Chondrocyte (in vitro differentiated cells): ENCODE measurements at regions not wholly inside any gene's neighbourhood (a gene's known extent, or its start where the extent isn't known, plus 50 kb on each side); places are given as distances from the start of the nearest gene placed in this dataset.

ENCODE experiments used
- DNase-seq: peaks from one replicate; pipeline ENCODE4 v3.0.0; 2021; ENCODE audit warnings: mixed read lengths, low spot score
- H3K27ac Mint-ChIP-seq: one replicate; pipeline ENCODE4 v1.8.0; 2021; ENCODE audit warnings: mild to moderate bottlenecking, moderate library complexity, mixed read lengths; ENCODE audit not compliant: unreplicated experiment
- H3K27me3 Mint-ChIP-seq: 2 replicates; pipeline ENCODE4 v1.8.0; 2021; ENCODE audit warnings: low read depth, mixed read lengths
- H3K36me3 Mint-ChIP-seq: 2 replicates; pipeline ENCODE4 v1.8.0; 2021; ENCODE audit warnings: low read depth, mixed read lengths
- H3K4me1 Mint-ChIP-seq: 2 replicates; pipeline ENCODE4 v1.8.0; 2021; ENCODE audit warnings: low read depth, mild to moderate bottlenecking, mixed read lengths
- H3K4me3 Mint-ChIP-seq: one replicate; pipeline ENCODE4 v1.8.0; 2021; ENCODE audit warnings: mild to moderate bottlenecking, moderate library complexity, mixed read lengths; ENCODE audit not compliant: unreplicated experiment
- H3K9me3 Mint-ChIP-seq: 2 replicates; pipeline ENCODE4 v1.8.0; 2021; ENCODE audit warnings: low read depth, mixed read lengths
- TF ChIP-seq, protein P1 (sequence below): fragments of 200-600 bp; sonication (generic); IDR thresholded peaks from 2 replicates; pipeline ENCODE4 v1.5.0; 2021; ENCODE audit warnings: antibody characterized with exemption, mild to moderate bottlenecking, moderate library complexity

DNA sequence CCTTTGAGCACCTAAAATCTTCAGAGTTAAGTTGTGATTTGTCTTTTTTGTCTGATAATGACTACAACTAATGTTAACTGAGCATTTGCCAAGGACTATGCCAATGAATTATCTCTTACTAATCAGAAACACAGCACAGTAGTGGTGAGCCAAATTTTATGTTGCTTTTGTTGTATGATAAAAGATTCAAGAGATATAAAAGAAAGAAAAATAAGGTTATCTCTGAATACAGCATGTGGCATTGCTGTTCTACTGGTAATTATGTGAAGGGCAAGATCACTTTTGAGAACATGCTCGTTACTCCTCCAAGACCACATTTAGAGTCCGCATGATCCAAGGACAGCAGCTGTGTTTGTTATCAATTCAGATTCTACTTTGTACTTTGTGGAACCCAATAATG is 133.4 kb upstream of the MYLIP start:
- peaks cover 7% of the 10 kb centered on the region for H3K27me3 Mint-ChIP-seq
- H3K4me1 Mint-ChIP-seq, result no peaks in the 10 kb centered on the region
- TF ChIP-seq, protein P1, sequence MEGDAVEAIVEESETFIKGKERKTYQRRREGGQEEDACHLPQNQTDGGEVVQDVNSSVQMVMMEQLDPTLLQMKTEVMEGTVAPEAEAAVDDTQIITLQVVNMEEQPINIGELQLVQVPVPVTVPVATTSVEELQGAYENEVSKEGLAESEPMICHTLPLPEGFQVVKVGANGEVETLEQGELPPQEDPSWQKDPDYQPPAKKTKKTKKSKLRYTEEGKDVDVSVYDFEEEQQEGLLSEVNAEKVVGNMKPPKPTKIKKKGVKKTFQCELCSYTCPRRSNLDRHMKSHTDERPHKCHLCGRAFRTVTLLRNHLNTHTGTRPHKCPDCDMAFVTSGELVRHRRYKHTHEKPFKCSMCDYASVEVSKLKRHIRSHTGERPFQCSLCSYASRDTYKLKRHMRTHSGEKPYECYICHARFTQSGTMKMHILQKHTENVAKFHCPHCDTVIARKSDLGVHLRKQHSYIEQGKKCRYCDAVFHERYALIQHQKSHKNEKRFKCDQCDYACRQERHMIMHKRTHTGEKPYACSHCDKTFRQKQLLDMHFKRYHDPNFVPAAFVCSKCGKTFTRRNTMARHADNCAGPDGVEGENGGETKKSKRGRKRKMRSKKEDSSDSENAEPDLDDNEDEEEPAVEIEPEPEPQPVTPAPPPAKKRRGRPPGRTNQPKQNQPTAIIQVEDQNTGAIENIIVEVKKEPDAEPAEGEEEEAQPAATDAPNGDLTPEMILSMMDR, result no peak
- no peak overlapping the region for H3K4me3 Mint-ChIP-seq
- no peak overlapping the region for H3K27ac Mint-ChIP-seq
- no peak for DNase-seq
- H3K9me3 Mint-ChIP-seq, result no peaks in the 10 kb centered on the region
- no peaks in the 10 kb centered on the region for H3K36me3 Mint-ChIP-seq

DNA sequence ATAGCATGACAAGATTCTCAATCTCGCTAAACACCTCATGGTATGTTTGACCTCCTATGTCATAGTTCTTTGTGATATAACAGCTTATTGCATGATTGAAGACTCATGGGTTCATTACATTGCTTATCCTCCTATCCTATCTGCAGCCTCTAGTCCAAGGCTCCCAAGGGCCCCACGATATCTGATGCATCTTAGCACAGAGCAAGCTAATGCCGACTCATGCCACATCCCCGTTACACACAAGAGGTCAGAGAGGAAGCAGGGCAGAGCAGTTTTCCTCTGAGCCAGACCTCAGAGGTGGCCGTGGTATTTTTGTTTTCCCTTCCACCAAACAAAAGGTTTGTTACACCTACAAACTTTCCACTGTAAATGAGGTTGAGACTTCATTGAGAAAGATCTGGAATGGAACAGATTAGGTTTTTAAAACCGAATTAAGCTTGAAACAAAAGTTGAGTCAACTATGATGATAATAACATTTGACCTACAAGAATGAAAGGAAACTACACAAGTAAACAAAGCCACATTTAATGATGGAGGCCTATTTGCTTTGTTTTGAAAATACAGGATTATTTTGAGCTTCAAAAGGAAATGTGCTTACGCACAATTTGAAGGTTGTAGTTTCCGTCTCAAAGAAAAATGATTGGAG is 133.9 kb upstream of the MYLIP start:
- Mint-ChIP-seq H3K36me3 (no peaks in the 10 kb centered on the region), H3K4me3 (no peak overlapping the region), H3K4me1 (no peaks in the 10 kb centered on the region), H3K9me3 (no peaks in the 10 kb centered on the region), H3K27me3 (peaks cover 7% of the 10 kb centered on the region), H3K27ac (no peak overlapping the region)
- TF ChIP-seq, protein P1, result no peak
- DNase-seq, result no peak

GRCh38 chr6:15993716-15994228 is 135.1 kb upstream of the MYLIP start:
- Mint-ChIP-seq H3K9me3 (no peaks in the 10 kb centered on the region), H3K4me1 (no peaks in the 10 kb centered on the region), H3K36me3 (no peaks in the 10 kb centered on the region), H3K4me3 (no peak overlapping the region), H3K27me3 (peaks cover 7% of the 10 kb centered on the region), H3K27ac (no peak overlapping the region)
- DNase-seq, result no peak
- TF ChIP-seq, protein P1, result no peak

GRCh38 chr6:15990179-15990578 is 138.7 kb upstream of the MYLIP start:
- DNase-seq, result no peak
- no peaks in the 10 kb centered on the region for H3K36me3 Mint-ChIP-seq
- no peak overlapping the region for H3K4me3 Mint-ChIP-seq
- H3K4me1 Mint-ChIP-seq, result peaks cover 4% of the 10 kb centered on the region
- no peak overlapping the region for H3K27ac Mint-ChIP-seq
- H3K9me3 Mint-ChIP-seq, result no peaks in the 10 kb centered on the region
- TF ChIP-seq, protein P1, result no peak
- no peaks in the 10 kb centered on the region for H3K27me3 Mint-ChIP-seq

DNA sequence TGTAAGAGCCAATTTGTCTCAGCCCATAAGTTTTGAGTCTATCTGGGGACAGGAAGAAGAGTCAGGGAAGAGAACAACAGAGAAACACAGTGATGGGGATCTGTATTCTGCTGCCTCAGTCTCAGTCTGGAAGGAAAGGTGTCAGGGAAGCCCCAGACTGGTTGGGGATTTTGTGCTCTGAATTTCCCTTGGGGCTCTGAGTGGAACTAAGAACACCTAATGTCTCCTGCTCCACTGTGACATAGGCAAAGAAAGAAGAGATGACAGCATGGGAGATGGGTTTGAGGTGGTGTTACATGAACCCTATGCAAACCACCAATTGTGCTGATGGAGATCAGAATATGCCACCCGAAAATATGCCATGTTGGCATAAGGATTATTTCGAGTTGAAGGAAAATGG is 139.5 kb upstream of the MYLIP start:
- Mint-ChIP-seq H3K27me3 (no peaks in the 10 kb centered on the region), H3K36me3 (no peaks in the 10 kb centered on the region), H3K4me1 (peaks cover 4% of the 10 kb centered on the region), H3K9me3 (no peaks in the 10 kb centered on the region), H3K27ac (no peak overlapping the region), H3K4me3 (no peak overlapping the region)
- TF ChIP-seq, protein P1, result no peak
- DNase-seq, result no peak
